D721Med (cell line): ENCODE measurements at regions not wholly inside any gene's neighbourhood (a gene's known extent, or its start where the extent isn't known, plus 50 kb on each side); places are given as distances from the start of the nearest gene placed in this dataset.

Experiments
- DNase-seq: peaks from one replicate; pipeline ENCODE4 v3.0.0; 2011; ENCODE audit warnings: low spot score; ENCODE audit not compliant: insufficient read length
- FAIRE-seq: peaks from 2 replicates; lab custom pipeline; 2011; peaks lifted over from hg19 to GRCh38; lab: Jason Lieb, UNC
- CTCF ChIP-seq: IDR thresholded peaks from 2 replicates; pipeline ENCODE4 v1.5.1; 2012; ENCODE audit warnings: mild to moderate bottlenecking, control low read depth; ENCODE audit not compliant: insufficient read depth; ENCODE audit errors: missing control alignments

DNA sequence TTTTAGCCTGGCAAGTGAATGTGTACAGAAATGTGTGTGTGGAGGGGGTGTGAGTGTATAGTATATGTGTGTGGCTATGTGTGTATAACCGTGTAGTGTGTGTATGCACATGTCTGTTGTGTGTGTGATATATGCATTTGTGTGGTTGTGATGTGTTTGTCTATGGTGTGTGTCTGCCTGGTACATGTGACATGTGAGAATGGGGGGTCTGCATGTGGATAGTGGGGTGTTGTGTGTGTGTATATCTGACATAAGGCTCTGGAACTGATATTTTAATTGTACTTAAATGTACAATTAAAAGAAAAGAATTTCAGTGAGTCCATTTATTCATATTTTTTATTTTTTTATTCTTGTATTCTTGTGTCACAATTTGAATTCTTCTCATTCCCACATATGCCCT, 57.2 kb upstream of the CNR1 start:
- FAIRE-seq: no peak
- no peak for DNase-seq
- TF ChIP-seq CTCF: no peak

GRCh38 chr6:88220493-88220892, 54.3 kb upstream of the CNR1 start:
- no peak for DNase-seq
- no peak for FAIRE-seq
- no peak for TF ChIP-seq CTCF

- TF ChIP-seq CTCF: no peak
- no peak for FAIRE-seq
- DNase-seq: no peak
Observed at GRCh38 chr6:88216182-88216581, 50.0 kb upstream of the CNR1 start.
